OCI-LY3 (cell line): ENCODE measurements at regions not wholly inside any gene's neighbourhood (a gene's known extent, or its start where the extent isn't known, plus 50 kb on each side); places are given as distances from the start of the nearest gene placed in this dataset.

ENCODE experiments used
- CTCF ChIP-seq: fragments of 200-600, 300-600 bp; sonication (generic); IDR thresholded peaks from 2 replicates; pipeline ENCODE4 v1.5.1; 2014; ENCODE audit warnings: antibody characterized with exemption, low read length, low read depth
- EZH2phosphoT487 ChIP-seq: fragments of 200-600 bp; shearing (Covaris generic); IDR thresholded peaks from 2 replicates; pipeline ENCODE4 v1.6.1; 2018; ENCODE audit warnings: antibody characterized with exemption, mixed run types, low read depth

- TF ChIP-seq EZH2phosphoT487 (no peak), CTCF (no peak)
These were observed 125.3 kb upstream of the SPACA1 start for GRCh38 chr6:87922196-87922946.
